H9 (cell line): ENCODE measurements at regions not wholly inside any gene's neighbourhood (a gene's known extent, or its start where the extent isn't known, plus 50 kb on each side); places are given as distances from the start of the nearest gene placed in this dataset.

Experiments
- DNase-seq: peaks from one replicate; pipeline ENCODE4 v3.0.0-alpha.2; 2017
- H2AFZ ChIP-seq: one replicate; pipeline ENCODE4 v1.6.1; 2013; ENCODE audit warnings: mild to moderate bottlenecking, low read length, control low read depth, moderate library complexity
- H2AK5ac ChIP-seq: 2 replicates; pipeline ENCODE4 v1.6.1; 2013; ENCODE audit warnings: low read length, control low read depth, mixed read lengths; ENCODE audit not compliant: insufficient read length
- H2BK120ac ChIP-seq: one replicate; pipeline ENCODE4 v1.6.1; 2013; ENCODE audit warnings: low read depth, mild to moderate bottlenecking, low read length, control low read depth, inconsistent platforms; ENCODE audit not compliant: poor library complexity, severe bottlenecking
- H2BK12ac ChIP-seq: 2 replicates; pipeline ENCODE4 v1.6.1; 2013; ENCODE audit warnings: low read length, control low read depth, mixed read lengths, low read depth; ENCODE audit not compliant: insufficient read length
- H2BK15ac ChIP-seq: 2 replicates; pipeline ENCODE4 v1.6.1; 2013; ENCODE audit warnings: low read depth, low read length, control low read depth
- H2BK20ac ChIP-seq: one replicate; pipeline ENCODE4 v1.6.1; 2013; ENCODE audit warnings: low read depth, mild to moderate bottlenecking, low read length, control low read depth, inconsistent platforms; ENCODE audit not compliant: poor library complexity, severe bottlenecking
- H2BK5ac ChIP-seq: 2 replicates; pipeline ENCODE4 v1.6.1; 2013; ENCODE audit warnings: low read length, control low read depth, mixed read lengths; ENCODE audit not compliant: insufficient read length
- H3K14ac ChIP-seq: 2 replicates; pipeline ENCODE4 v1.6.1; 2013; ENCODE audit warnings: low read length, control low read depth; ENCODE audit not compliant: insufficient read depth
- H3K18ac ChIP-seq: 2 replicates; pipeline ENCODE4 v1.6.1; 2013; ENCODE audit warnings: low read depth, mild to moderate bottlenecking, mixed read lengths, low read length, control low read depth; ENCODE audit not compliant: insufficient read length
- H3K23ac ChIP-seq: 2 replicates; pipeline ENCODE4 v1.6.1; 2013; ENCODE audit warnings: low read length, control low read depth, mixed read lengths, low read depth; ENCODE audit not compliant: insufficient read length
- H3K23me2 ChIP-seq: 2 replicates; pipeline ENCODE4 v1.6.1; 2013; ENCODE audit warnings: low read depth, mild to moderate bottlenecking, mixed read lengths, low read length, control low read depth; ENCODE audit not compliant: insufficient read length, poor library complexity, severe bottlenecking
- H3K27ac ChIP-seq: 2 replicates; pipeline ENCODE4 v1.5.1; 2013; ENCODE audit warnings: low read length, control low read depth, mixed read lengths, low read depth; ENCODE audit not compliant: insufficient read length
- H3K27me3 ChIP-seq: 2 replicates; pipeline ENCODE4 v1.6.1; 2013; ENCODE audit warnings: low read length, control low read depth, inconsistent platforms; ENCODE audit not compliant: insufficient read depth
- H3K4ac ChIP-seq: 2 replicates; pipeline ENCODE4 v1.6.1; 2013; ENCODE audit warnings: low read depth, mild to moderate bottlenecking, control low read depth, inconsistent platforms, low read length, moderate library complexity
- H3K4me1 ChIP-seq: 2 replicates; pipeline ENCODE4 v1.6.1; 2013; ENCODE audit warnings: low read length, control low read depth, inconsistent platforms; ENCODE audit not compliant: insufficient read depth
- H3K4me2 ChIP-seq: 2 replicates; pipeline ENCODE4 v1.6.1; 2013; ENCODE audit warnings: low read length, control low read depth, mixed read lengths; ENCODE audit not compliant: insufficient read length, insufficient read depth
- H3K56ac ChIP-seq: 2 replicates; pipeline ENCODE4 v1.6.1; 2013; ENCODE audit warnings: low read depth, mild to moderate bottlenecking, mixed read lengths, low read length, control low read depth; ENCODE audit not compliant: insufficient read length
- H3K79me1 ChIP-seq: 2 replicates; pipeline ENCODE4 v1.6.1; 2013; ENCODE audit warnings: low read depth, mild to moderate bottlenecking, moderate library complexity, low read length, control low read depth, inconsistent platforms; ENCODE audit not compliant: insufficient read depth, poor library complexity, severe bottlenecking
- H3K79me2 ChIP-seq: 2 replicates; pipeline ENCODE4 v1.6.1; 2013; ENCODE audit warnings: low read length, control low read depth, inconsistent platforms; ENCODE audit not compliant: insufficient read depth
- H3K9ac ChIP-seq: 2 replicates; pipeline ENCODE4 v1.6.1; 2013; ENCODE audit warnings: low read length, control low read depth, mixed read lengths; ENCODE audit not compliant: insufficient read length; ENCODE audit errors: extremely low read depth
- H3K9me3 ChIP-seq: one replicate; pipeline ENCODE4 v1.6.1; 2013; ENCODE audit warnings: low read depth, low read length, inconsistent platforms; ENCODE audit not compliant: control insufficient read depth
- H3T11ph ChIP-seq: one replicate; pipeline ENCODE4 v1.6.1; 2013; ENCODE audit warnings: mild to moderate bottlenecking, low read length, control low read depth, inconsistent platforms
- H4K20me1 ChIP-seq: one replicate; pipeline ENCODE4 v1.6.1; 2013; ENCODE audit not compliant: control insufficient read depth, insufficient read length, insufficient read depth
- H4K5ac ChIP-seq: 2 replicates; pipeline ENCODE4 v1.6.1; 2013; ENCODE audit warnings: low read depth, mild to moderate bottlenecking, mixed read lengths, low read length, control low read depth; ENCODE audit not compliant: insufficient read length
- H4K8ac ChIP-seq: replicated peaks from 2 replicates; pipeline ENCODE4 v1.6.1; 2013; ENCODE audit warnings: low read length, control low read depth, mixed read lengths, low read depth; ENCODE audit not compliant: insufficient read length
- H4K91ac ChIP-seq: 2 replicates; pipeline ENCODE4 v1.6.1; 2013; ENCODE audit warnings: low read depth, mild to moderate bottlenecking, moderate library complexity, mixed read lengths, low read length, control low read depth; ENCODE audit not compliant: insufficient read length
- H3K27ac Mint-ChIP-seq, 3 experiments: 2 replicates in 2 of 3; 3 replicates in 1 of 3; pipeline ENCODE4 v1.8.0; 2020 to 2021; ENCODE audit warnings: mixed read lengths in 3 of 3, mild to moderate bottlenecking in 1 of 3, moderate library complexity in 1 of 3
- H3K27me3 Mint-ChIP-seq: 2 replicates; pipeline ENCODE4 v1.8.0; 2021; ENCODE audit warnings: low read depth, mild to moderate bottlenecking, moderate library complexity, mixed read lengths
- H3K36me3 Mint-ChIP-seq, 3 experiments: 2 replicates in 2 of 3; 3 replicates in 1 of 3; pipeline ENCODE4 v1.8.0; 2020 to 2021; ENCODE audit warnings: low read depth in 3 of 3, mixed read lengths in 3 of 3; ENCODE audit not compliant: insufficient read depth in 1 of 3
- H3K4me1 Mint-ChIP-seq, 2 experiments: 2 replicates each; pipeline ENCODE4 v1.8.0; 2020; ENCODE audit warnings: mixed read lengths in 2 of 2
- H3K4me3 Mint-ChIP-seq, 2 experiments: 2 replicates in 1 of 2; 3 replicates in 1 of 2; pipeline ENCODE4 v1.8.0; 2020 to 2021; ENCODE audit warnings: mild to moderate bottlenecking in 2 of 2, mixed read lengths in 2 of 2, moderate library complexity in 1 of 2
- H3K9me3 Mint-ChIP-seq, 2 experiments: 2 replicates in 1 of 2; 3 replicates in 1 of 2; pipeline ENCODE4 v1.8.0; 2020; ENCODE audit warnings: mild to moderate bottlenecking in 2 of 2, mixed read lengths in 2 of 2, moderate library complexity in 1 of 2
- CTCF ChIP-seq: fragments of 200-600 bp; sonication (generic); conservative IDR thresholded peaks from 3 replicates; pipeline ENCODE4 v1.8.0; 2021; ENCODE audit warnings: antibody characterized with exemption, mild to moderate bottlenecking
- WGBS: extraction: QIAGEN DNeasy Blood & Tissue Kit; methylation state at CpG from one replicate; pipeline ENCODE4 v1.1.7; 2013; ENCODE audit warnings: missing lambda C conversion rate, low lambda C conversion rate, mixed read lengths; ENCODE audit not compliant: insufficient read length; ENCODE audit errors: extremely low coverage; 5-methylcytosine and 5-hydroxymethylcytosine counted together

GRCh38 chr2:83528767-83529166 lies 930.3 kb downstream of the SUCLG1 start:
- Histone ChIP-seq H2BK12ac (no peak overlapping the region), H3K79me2 (no peaks in the 10 kb centered on the region), H3K14ac (no peak overlapping the region), H3K23me2 (no peaks in the 10 kb centered on the region), H2BK5ac (no peak overlapping the region), H3K23ac (no peak overlapping the region), H3K79me1 (no peaks in the 10 kb centered on the region), H4K91ac (no peak overlapping the region), H2BK15ac (no peak overlapping the region), H4K20me1 (no peaks in the 10 kb centered on the region), H3K56ac (no peak overlapping the region), H3K27me3 (no peaks in the 10 kb centered on the region), H3T11ph (no peak overlapping the region), H3K4ac (no peak overlapping the region), H3K4me2 (no peak overlapping the region), H3K18ac (no peak overlapping the region), H3K4me1 (no peaks in the 10 kb centered on the region; the same call in 1 of the 2 replicates), H2BK120ac (no peak overlapping the region), H2AFZ (no peak overlapping the region), H2BK20ac (no peak overlapping the region), H4K8ac (no peak overlapping the region), H4K5ac (no peak overlapping the region), H3K9ac (no peak overlapping the region), H2AK5ac (no peak overlapping the region), H3K9me3 (no peaks in the 10 kb centered on the region), H3K27ac (no peak overlapping the region)
- no peaks in the 10 kb centered on the region; a peak in 1 of 7 replicates for H3K36me3 Mint-ChIP-seq
- H3K27ac Mint-ChIP-seq, result no peak overlapping the region
- WGBS, result no CpG with 5 or more reads among the region's 1 CpG
- H3K9me3 Mint-ChIP-seq, result no peaks in the 10 kb centered on the region
- peaks cover 0 to 10% of the 10 kb centered on the region in 2 experiments; a peak in 3 of 4 replicates for H3K4me1 Mint-ChIP-seq
- no peaks in the 10 kb centered on the region for H3K27me3 Mint-ChIP-seq
- no peak for DNase-seq
- TF ChIP-seq CTCF, result no peak
- no peak overlapping the region for H3K4me3 Mint-ChIP-seq
